CD4-positive, alpha-beta T cell treated with Interleukin-6 for 4 hours (primary cell): ENCODE measurements at regions not wholly inside any gene's neighbourhood (a gene's known extent, or its start where the extent isn't known, plus 50 kb on each side); places are given as distances from the start of the nearest gene placed in this dataset.

Experiments
- DNase-seq: peaks from one replicate; pipeline ENCODE4 v3.0.0-alpha.2; 2020; ENCODE audit warnings: mixed read lengths

DNA sequence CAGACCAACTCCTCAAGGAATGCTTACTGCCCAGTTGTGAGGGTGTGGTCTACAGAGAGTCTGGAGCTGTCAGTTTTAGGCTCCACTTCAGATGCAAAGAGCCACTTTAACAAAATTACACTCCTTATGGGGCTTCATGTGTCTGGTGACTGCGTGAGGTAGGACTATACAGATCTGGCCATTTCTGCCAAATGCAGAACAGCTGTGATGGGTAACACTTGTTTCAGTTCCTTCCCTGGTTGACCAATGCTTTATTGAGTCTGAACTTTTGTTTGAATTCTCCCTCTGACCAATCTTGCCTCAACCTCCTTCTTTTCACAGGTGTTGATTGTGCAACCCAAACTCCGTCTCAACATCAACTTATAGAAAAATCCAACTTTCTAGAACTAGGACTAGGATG is 181.2 kb downstream of the OMA1 start:
- DNase-seq = no peak

DNA sequence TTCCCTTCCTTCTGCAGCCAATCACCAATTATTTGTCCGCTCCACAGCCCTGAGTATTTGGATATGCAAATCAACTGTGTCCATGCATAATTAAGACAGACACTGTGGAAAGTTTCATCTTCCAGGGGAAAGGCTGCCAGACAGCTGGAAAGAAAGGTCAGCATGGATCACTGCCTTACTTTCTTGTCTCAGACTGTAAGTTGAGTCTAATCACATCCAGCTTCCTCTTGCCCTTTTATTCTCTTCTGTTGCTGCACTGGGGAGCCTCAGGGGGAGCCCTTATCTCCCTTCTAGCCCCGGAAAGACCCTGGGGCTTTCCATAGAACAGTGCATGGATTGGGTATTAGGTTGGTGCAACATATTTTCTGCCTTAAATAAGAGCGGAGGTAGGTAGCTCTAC is 182.9 kb downstream of the OMA1 start:
- DNase-seq = no peak

DNA sequence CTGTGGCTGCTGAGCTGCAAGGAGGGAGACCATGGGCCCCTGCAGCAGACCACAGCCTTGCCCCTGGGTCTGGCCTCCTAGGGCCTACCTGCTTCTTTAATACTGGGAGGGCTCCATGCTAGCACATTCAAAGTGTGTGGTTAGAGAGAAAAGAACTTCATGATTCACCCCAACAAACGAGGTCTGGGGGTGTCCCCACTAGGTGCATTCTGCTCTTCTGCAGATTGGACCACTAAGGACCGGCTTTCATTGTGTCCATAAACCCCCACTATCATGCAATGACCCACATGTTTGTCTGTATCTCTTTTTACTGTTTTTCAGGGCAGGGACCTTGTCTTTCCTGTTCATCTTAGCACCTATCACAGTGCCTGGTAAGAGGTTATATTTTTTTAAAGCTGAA is 185.4 kb downstream of the OMA1 start:
- no peak for DNase-seq

DNA sequence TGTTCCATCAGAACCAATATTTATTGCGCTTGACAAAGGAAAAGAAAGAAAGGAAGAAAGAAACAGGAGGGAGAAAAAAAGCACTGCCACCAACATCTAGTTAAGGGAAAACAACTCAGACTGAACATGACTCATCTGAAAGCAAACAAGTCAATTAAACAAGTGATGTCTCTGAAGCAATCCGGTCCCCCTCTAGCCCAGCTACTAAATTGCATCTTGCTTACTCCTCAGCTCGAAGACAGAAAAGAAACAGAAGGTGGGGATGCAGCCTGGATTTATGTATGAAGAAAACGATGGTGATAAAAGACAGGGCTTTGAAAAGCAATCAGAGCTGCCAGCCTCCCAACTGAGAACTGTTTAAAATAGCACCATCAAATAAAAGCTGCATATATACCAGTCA is 188.2 kb downstream of the OMA1 start:
- no peak for DNase-seq

DNA sequence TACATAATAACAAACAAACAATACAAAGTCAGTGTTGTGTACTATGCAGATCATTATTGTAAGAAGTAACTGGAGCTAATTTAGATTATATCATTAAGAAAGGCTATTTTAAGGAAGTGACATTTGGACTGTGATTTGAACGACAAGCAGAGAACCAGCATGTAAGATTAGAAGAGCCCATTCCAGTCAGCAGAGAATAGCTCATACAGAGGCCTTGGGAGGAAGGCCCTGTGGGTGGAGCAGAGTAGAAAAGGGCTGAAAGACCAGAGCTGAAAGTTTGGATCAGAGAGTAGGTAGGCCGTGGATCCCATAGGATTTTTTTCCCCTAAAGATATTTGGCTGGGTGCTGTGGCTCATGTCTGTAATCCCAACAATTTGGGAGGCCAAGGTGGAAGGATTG is 190.1 kb downstream of the OMA1 start:
- no peak for DNase-seq

DNA sequence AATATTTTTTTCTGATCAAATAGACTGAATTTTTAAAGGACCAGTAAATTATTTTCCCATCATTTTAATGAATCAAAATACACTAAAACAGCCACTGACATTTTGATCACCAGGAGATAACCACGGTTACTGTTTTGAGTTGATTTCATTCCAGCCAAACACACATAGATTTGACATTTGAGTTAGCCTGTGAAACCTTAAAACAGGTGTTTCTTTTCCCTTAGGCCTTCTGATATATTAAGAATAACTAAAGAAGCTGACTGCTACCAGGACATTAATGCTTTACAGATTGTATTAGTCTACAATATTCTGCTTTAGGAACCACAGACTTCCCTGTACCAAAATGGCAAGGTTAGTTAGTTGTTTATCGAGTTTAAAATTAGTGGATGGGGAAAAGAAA is 193.4 kb downstream of the OMA1 start:
- DNase-seq = no peak

DNA sequence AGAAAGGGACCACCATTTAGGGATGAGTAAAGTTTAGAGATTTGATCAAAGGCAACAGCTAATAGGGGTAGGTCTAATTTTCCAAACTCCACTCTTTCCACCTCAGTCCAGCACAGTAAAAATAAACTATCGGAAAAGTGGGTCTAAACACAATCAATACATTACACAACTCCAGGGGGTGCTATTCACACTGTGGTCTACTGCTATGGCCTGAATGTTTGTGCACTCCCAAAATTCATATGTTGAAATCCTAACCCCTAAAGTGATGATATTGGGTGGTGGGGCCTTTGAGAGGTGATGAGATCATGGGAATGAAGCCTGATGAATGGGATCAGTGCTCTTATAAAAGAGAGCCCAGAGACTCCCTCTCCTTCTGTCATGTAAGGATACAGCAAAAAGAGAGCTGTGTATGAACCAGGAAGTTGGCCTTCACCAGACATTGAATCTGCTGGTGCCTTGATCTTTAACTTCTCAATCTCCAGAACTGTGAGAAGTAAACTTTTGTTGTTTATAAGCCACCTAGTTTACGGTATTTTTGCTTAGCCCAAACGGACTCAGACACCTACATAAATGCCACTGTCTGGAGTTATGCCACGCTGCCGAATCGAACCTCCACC is 193.9 kb downstream of the OMA1 start:
- no peak for DNase-seq

DNA sequence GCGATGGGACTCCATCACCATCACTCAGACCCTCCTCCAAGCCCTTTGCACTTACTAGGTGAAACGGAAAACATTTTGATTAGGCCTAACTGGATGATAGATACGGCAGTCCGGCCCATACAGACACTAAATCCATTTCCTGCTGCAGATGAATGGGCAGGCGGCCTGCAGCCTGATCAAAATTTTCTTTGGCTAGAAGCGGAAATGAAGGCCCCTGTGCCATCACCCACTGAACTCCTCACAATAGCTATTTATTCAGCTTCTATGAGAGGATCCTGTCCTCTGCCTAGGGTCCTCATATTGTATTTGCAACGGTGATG is 200.5 kb downstream of the OMA1 start:
- DNase-seq = no peak

DNA sequence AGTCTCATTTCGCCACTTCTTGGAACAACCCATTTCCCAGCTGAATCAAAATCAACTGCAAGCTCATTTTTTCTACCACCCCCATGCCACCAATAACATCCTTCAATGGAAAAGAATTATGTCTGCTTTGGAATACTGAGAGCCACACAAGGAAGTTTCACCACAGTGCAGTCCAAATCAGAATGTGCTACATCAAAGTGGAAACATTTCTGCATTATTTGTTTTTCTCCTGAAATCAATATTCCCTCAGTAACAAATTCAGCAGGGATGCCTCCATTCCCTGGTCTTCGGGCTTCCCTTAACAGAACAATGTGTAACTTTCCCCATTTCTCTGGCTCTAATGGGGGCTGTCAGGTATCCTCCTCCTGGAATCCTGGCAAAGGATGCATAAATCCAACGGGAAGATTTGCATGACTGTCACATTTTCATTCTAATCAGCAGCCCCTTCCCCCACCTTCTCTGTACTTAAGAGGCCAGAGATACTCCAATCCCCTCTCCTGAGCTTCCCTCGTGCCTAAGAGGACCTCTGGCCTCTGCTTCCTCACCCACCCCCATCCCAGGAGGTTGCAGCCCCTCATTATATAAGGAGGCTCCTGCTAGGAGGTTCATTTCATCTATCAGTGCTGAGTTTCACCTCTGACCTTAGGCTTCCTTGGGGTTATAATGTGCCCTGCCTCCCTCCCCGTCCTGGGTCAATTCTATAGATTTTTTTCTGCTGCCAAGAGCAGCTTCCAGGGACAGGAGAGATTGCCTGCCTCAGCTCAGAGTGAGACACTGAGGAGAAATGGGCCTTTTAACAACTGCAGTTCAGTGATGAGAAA is 201.1 kb downstream of the OMA1 start:
- no peak for DNase-seq

DNA sequence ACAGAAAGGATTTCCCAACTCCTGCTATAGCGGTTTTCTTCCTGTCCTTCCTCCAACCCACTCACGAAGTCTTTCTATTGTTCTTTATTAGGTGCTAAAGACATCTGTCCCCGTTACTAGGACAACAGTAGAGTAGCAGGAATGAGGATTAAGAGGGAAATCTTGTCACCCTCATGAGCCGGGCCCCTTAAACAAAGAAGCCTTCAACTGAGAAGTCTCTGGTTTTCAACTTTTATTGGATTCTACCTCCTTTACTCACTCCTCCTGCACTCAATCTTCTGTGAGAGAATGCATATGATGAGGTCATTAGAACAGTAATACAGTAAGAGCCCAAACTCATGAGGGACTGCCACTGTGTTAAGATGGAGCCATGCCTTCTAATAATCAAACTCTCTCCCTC is 206.3 kb downstream of the OMA1 start:
- DNase-seq = no peak

DNA sequence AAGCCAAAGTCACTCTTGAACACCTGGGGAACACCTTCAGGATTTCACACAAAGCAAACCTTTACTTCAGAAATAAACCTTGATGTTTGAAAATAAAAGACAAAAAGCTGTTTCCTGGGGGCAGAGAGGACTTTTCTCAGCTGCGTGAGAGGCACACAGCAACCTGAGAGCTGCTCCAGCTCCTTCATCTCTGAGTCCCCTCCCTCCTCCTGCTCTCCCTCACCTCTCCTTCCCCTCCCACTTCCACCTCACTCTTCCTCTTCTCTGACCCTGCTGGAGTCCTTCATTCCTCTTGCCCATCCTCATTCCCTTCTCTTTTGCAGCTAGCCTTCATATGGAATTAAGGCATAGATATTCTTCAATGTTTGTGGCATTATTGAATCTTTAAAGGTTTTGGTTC is 208.4 kb downstream of the OMA1 start:
- DNase-seq = no peak

DNA sequence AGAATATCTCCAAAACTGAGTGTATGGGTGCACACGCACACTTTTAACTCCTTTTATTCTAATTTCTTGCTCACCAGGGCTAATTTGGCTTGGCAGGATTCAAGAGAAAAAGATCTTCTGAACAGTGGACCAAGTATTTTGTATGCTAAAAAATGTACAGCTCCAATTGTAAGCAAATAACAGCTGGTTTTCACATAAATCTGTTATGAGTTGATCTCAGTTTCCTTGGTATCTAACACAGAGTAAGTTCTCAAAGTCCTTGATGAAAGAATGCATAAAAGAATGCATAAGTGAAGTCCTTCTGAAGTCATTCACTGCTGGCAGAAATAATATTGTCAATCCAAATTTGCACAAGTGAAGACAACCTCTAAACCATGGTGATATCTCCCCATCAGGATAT is 213.0 kb downstream of the OMA1 start:
- no peak for DNase-seq

DNA sequence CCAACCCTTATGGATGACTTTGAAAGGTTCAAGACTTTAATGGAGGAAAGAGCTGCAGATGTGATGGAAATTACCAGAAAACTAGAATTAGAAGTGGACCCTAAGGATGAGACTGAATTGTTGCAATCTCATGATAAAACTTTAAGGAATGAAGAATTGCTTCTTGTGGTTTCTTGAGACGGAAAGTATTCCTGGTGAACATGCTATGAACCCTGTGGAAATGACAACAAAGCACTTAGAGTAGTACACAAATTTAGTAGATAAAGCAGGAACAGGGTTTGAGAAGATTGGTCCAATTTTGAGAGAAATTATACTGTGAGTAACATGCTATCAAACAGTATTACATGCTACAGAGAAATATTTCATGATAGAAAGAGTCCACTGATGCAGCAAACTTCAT is 215.4 kb downstream of the OMA1 start:
- DNase-seq = no peak

DNA sequence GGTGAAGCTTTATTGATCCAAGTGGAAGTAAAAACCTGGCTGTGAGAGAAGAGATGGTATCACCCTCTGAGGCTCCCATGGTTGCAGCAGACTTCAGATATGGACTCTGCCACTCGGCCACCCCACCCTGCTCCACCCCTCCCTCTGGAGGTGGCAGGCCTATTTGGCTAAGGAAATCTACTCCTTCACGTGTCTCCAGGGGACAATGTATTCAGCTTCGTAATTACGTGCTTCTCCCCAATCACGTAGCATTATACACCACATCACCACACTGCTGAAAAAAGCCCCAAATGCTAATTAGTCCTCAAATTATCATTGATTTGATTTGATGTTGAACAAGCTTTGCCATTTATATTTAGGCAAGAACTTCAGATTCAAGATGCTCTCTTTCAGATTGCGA is 220.7 kb downstream of the OMA1 start:
- DNase-seq = no peak

DNA sequence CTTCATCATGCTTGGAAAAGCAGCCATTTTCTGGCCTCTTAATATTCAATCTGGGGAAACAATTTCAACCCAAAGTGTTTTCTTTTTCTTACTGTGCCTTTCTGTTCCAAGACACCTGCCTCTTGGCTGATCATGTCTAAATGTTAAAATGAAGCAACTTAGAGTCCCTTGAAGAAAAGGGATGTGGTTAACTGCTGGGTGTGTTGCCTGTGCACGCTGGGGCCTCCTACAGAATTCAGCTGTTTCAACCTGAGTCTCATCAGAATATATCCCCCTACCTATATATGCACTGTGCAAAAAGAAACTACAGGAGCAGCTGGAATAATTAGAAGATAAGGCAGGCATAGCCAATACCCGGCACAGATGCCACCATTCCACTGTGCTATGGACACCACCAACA is 222.0 kb downstream of the OMA1 start:
- DNase-seq = peak; percentile 12

DNA sequence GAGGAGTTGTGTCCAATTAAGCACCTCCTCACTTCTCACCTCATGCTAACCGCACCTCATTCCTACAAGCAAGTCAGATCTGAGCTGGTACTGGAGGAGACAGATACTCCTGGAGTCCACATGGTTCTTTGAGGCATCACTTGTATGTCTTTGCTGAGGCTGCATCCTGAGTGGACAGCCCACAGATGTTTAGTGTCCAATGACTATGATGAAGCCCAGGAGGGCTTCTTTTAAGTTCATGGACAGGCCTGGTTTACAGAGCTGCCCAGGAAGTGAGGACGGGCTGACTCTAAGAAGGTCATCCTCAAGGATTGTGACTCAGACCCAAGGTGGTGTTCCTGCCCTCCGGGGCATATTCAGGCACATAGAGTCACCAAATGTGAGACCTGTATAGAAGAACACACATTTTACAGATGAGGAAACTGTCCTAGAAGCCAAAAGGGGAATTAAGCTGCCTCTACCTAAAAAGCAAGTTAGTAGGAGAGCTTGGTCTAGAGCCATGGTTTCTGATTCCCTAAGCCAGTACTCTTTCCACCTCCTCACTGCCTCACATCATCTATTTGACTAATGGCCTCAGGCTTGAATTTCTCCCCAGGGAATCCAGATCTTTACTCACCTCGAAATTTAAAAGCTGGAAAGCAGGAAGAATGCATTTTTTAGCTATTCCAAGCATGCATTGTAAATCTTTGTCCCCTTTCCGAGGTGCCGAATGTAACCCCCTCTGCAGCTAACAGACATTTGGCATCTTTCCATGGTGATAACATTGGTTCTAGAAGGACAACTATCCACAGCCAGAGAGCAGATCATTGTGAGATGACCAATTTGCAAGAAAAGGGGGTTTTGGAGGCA is 228.1 kb downstream of the OMA1 start:
- no peak for DNase-seq

DNA sequence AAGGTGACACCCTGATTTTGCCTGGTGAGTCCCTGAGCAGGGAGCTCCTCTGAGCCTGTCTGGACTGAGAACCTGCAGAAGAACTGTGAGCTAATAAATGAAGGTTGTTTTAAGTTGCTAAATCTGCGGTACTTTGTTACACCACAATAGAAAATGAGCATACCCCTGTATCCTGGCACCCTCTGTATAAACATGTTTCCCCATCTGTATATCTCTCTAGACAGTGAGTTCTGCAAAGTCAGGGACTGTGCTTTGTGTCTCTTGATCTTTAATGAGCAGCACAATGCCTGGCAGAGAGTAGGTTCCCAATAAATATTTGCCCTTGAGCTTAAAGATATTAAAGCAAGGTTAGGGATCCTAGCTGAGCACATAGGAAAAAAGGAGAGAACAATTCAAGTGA is 228.8 kb downstream of the OMA1 start:
- no peak for DNase-seq

DNA sequence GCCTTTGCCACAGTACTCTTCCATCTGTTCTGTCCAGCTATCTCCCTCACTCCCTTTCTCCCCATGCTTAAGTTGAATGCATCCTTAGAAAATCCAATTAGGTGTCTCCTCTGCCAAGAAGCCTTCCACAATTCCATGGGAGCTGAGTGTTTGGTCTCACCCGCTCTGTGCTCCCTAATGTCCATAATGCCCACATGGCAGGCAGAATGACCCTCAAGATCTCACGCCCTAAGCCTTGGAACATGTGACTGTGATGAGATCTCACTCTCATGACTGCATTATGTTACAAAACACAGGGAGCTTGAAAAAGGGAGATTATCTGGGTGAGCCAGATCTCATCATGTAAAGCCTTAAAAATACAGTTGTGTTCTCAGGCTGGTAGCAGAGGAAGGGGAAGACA is 229.4 kb downstream of the OMA1 start:
- DNase-seq = no peak

DNA sequence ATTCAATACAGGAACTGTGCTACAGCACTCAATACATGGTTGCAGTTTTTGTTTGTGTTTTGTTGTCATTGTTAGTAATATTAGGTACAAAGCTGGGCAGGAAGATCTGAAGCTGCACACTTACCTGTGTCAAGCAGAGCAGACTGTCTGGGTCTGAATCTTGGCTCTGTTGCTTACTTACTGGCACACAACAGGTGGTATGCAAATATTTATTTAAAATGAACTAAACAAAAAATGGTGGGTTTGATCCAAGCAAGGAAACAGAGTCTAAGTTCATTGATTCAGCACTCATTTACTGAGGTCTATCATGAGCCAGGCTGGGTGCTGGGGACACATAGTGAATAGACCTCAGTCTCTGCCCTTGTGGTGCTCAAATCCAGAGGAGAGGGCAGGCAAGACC is 230.4 kb downstream of the OMA1 start:
- no peak for DNase-seq

DNA sequence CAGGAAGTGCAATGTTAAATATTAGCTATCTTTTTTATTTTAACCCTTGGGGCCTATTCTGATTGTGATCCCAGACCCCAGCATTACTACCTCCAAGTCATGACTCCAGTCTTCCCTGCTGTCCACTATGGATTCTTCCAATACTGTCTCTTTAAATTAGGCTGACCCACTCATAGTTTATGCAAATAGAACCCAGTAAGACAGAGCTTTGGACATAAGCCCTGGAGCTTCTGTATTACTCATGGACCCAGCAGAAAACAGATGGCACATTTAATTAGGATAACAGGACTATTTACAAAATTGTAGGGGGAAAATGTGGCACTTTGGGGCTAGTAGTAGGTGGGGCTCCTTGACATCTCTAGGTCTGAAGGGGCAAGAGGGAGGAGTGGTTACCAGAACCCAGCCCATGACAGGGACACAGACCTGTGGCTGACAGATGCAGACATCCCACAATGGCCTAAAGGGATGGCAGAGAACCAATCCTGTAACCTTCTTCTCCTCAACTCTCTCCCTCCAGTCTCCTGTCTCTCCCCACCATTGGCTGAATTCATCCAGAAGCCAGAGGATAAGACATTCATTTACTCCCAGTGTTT is 233.5 kb downstream of the OMA1 start:
- no peak for DNase-seq

DNA sequence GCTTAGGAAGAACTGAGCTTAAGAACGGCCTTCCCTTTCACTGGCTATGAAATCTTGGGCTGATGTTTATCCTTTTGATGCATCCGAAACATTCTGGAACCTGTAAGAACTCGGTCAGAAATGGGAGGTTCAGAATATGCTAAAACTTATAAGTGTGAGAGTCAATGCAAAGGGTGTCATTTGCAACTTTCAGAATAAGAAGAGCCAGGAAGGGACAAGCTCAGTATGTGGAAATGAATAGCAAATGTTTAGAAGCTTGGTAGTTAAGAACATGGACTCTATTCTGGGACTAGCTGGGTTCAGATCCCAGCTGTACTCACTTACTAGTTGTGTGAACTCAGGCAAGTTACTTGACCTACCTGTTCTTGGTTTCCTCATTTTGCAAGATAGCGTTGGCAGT is 234.1 kb downstream of the OMA1 start:
- DNase-seq = no peak

DNA sequence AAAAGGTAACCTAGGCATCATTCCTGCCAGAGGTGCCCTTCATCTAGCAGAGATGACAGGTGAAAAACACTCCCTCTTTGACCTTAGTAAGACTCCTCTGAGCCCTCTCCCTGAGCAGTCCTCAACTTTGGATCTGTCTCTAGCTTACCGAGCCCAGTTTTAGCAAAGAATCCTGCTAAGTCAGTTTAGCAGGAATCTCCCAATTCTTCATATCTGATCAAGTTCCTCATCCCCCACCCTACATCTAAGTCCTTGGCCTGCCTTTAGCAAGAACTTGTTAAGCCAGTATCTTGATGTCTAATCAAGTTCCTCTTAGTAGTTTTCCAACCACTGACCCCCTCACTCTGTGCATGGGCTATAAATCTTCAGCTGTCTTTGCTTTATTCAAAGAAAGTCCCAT is 235.6 kb downstream of the OMA1 start:
- no peak for DNase-seq

DNA sequence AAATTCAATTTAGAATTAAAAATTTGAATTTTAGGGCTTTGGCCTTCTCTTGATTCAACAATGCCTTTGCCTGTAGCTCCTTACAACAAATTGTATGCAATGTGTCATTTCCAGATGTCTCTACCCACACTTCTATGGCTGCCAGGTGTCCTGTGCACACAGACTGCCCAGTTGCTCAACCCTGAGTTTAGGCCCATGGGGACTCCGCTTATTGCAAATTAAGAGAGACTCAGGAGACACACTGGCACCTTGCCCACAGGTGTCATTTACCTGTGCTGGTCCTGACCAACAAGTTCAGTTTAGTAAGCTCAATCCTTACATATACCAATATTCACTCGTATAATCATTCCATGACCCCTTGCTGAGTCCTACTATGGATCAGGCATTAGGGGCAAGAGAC is 236.1 kb downstream of the OMA1 start:
- no peak for DNase-seq

DNA sequence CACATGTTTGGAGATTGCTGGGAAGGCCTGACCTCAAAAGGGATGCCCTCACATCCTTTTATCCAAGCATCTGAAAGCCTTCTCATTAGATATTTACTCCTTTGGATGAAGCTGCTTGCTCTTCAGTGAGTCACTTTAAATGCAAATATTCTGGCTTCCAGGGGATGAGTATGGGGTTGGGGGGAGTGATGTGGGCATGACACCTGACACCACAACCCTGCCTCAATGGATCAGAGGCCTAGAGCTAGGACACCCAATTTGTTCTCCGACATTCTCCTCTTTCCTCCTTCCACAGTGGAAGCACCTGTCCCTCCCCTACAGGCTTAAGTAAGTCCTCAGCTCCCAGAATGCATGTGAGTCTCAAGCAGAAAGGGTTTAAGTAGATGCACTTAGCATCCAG is 238.3 kb downstream of the OMA1 start:
- no peak for DNase-seq
